OCI-LY1 (cell line): ENCODE measurements at regions not wholly inside any gene's neighbourhood (a gene's known extent, or its start where the extent isn't known, plus 50 kb on each side); places are given as distances from the start of the nearest gene placed in this dataset.

Experiments used
- EZH2 ChIP-seq: fragments of 200-600 bp; sonication (generic), shearing (Covaris generic); IDR thresholded peaks from 2 replicates; pipeline ENCODE4 v1.8.0; 2017; ENCODE audit warnings: borderline replicate concordance, mixed run types, mild to moderate bottlenecking, antibody characterized with exemption, low read length, moderate library complexity, mixed read lengths
- TF ChIP-seq, protein P1 (sequence below): fragments of 200-600 bp; sonication (generic), shearing (Covaris generic); IDR thresholded peaks from 2 replicates; pipeline ENCODE4 v1.5.1; 2017; ENCODE audit warnings: mild to moderate bottlenecking, antibody characterized with exemption, low read length, moderate library complexity, mixed read lengths

DNA sequence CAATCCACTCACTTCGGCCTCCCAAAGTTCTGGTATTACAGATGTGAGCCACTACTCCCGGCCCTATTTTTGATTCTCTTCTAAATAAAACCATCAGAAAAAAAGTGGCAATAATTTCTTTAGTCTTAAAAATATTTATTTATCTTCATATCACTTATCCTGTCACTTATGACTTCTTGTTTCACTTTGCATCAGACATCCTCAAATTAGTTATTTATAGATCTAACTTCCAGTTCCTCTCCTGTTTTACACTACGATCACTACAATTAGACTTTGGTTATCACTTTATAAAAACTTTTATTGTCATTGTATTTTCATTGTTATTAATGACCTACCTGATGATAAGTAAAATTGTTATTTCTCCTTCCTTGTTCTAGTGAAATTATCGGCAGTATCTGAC, 783.4 kb upstream of the BRINP3 start:
- TF ChIP-seq, protein P1, sequence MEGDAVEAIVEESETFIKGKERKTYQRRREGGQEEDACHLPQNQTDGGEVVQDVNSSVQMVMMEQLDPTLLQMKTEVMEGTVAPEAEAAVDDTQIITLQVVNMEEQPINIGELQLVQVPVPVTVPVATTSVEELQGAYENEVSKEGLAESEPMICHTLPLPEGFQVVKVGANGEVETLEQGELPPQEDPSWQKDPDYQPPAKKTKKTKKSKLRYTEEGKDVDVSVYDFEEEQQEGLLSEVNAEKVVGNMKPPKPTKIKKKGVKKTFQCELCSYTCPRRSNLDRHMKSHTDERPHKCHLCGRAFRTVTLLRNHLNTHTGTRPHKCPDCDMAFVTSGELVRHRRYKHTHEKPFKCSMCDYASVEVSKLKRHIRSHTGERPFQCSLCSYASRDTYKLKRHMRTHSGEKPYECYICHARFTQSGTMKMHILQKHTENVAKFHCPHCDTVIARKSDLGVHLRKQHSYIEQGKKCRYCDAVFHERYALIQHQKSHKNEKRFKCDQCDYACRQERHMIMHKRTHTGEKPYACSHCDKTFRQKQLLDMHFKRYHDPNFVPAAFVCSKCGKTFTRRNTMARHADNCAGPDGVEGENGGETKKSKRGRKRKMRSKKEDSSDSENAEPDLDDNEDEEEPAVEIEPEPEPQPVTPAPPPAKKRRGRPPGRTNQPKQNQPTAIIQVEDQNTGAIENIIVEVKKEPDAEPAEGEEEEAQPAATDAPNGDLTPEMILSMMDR: no peak
- TF ChIP-seq EZH2: no peak
